Lower leg skin (tissue), 4 donors: ENCODE measurements at regions not wholly inside any gene's neighbourhood (a gene's known extent, or its start where the extent isn't known, plus 50 kb on each side); places are given as distances from the start of the nearest gene placed in this dataset.

Source experiments
- DNase-seq, 2 donors: peaks; one replicate each; pipeline ENCODE4 v3.0.0-alpha.2; 2019; ENCODE audit warnings: low spot score in 2 of 2
- H3K4me3 ChIP-seq: fragments of 200-600 bp; sonication (generic); 2 replicates; pipeline ENCODE4 v1.5.1; 2017; ENCODE audit warnings: mild to moderate bottlenecking, low read depth; ENCODE audit not compliant: poor library complexity, severe bottlenecking
- CTCF ChIP-seq, 3 donors: fragments of 450-650 bp; IDR thresholded peaks; one replicate each; pipeline ENCODE4 v1.5.1; 2016; ENCODE audit warnings: antibody characterized with exemption in 3 of 3, mild to moderate bottlenecking in 3 of 3, moderate library complexity in 2 of 3
- POLR2A ChIP-seq, 2 donors: fragments of 450-650 bp; IDR thresholded peaks; one replicate each; pipeline ENCODE4 v1.6.1; 2016 to 2017; ENCODE audit warnings: antibody characterized with exemption in 2 of 2, mild to moderate bottlenecking in 1 of 2, moderate library complexity in 1 of 2
- WGBS, 2 donors: methylation state at CpG; one replicate each; pipeline ENCODE4 v1.1.5; 2018; 5-methylcytosine and 5-hydroxymethylcytosine counted together
- intact Hi-C: fragments of 100-400 bp; cut with DNase I; formaldehyde crosslinking; loops from one replicate; pipeline ENCODE4 v1.15.0; 2023; ENCODE audit warnings: low total_unique reads

DNA sequence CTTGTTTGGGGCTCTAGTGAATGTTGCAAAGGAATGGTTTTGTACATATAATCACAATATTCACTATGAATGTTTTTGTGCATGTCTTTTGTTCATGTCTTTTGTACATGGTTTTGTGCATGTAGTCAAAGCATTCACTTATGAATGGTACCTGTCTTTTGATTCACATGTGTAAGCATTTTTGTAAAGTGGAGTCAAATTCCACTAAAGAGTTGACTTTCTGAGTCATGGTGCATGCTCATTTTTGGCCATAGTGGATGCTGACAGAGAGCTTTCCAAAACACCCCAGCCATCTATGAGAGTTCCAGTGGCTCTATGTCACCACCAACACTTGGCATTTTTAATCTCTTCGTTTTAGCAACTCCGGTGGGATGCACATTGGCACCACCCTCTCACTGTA, 1185.9 kb upstream of the TMEM132C start:
- DNase-seq = no peak
- TF ChIP-seq POLR2A (IDR thresholded peaks at IDR 0.05) (no peak), CTCF (IDR thresholded peaks at IDR 0.05) (no peak)
- 94 to 98% methylated on average over 2 of the region's 2 CpGs for WGBS, 2 donors
- intact Hi-C loops = no loop called here
- H3K4me3 ChIP-seq = no peak overlapping the region

- H3K4me3 ChIP-seq = no peak overlapping the region
- no peak for DNase-seq
- 15% methylated on average over 6 of the region's 6 CpGs for WGBS, 2 donors
- intact Hi-C loops = no loop called here
- TF ChIP-seq CTCF (IDR thresholded peaks at IDR 0.05) (no peak), POLR2A (IDR thresholded peaks at IDR 0.05) (no peak)
These were observed 1183.7 kb upstream of the TMEM132C start for GRCh38 chr12:127083008-127083949.

- TF ChIP-seq POLR2A (IDR thresholded peaks at IDR 0.05) = no peak
- TF ChIP-seq CTCF (IDR thresholded peaks at IDR 0.05) = no peak
- WGBS, 2 donors = 53 to 58% methylated on average over 1 of the region's 1 CpG
- no peak overlapping the region for H3K4me3 ChIP-seq
- intact Hi-C loops = loop anchor here (10.0 kb wide), 1 partner anchor 194 kb away; no protein-coding TSS in a partner anchor
- DNase-seq = no peak
These were observed 1165.9 kb upstream of the TMEM132C start for GRCh38 chr12:127101076-127101475.

- no peak for TF ChIP-seq CTCF (IDR thresholded peaks at IDR 0.05)
- no peak for TF ChIP-seq POLR2A (IDR thresholded peaks at IDR 0.05)
- H3K4me3 ChIP-seq = no peak overlapping the region
- intact Hi-C loops = loop anchor here (10.0 kb wide), 1 partner anchor 189 kb away; no protein-coding TSS in a partner anchor
- no peak for DNase-seq
- 91% methylated on average over 3 of the region's 3 CpGs for WGBS, 2 donors
These were observed 1160.9 kb upstream of the TMEM132C start for GRCh38 chr12:127106041-127106440.

GRCh38 chr12:127106697-127107096, 1160.3 kb upstream of the TMEM132C start:
- 57 to 77% methylated on average over 1 of the region's 1 CpG for WGBS, 2 donors
- no peak for TF ChIP-seq POLR2A (IDR thresholded peaks at IDR 0.05)
- no peak for TF ChIP-seq CTCF (IDR thresholded peaks at IDR 0.05)
- H3K4me3 ChIP-seq = no peak overlapping the region
- DNase-seq = no peak
- intact Hi-C loops = loop anchor here (10.0 kb wide), 1 partner anchor 188 kb away; no protein-coding TSS in a partner anchor
